ENCODE measurements at regions not wholly inside any gene's neighbourhood (a gene's known extent, or its start where the extent isn't known, plus 50 kb on each side); places are given as distances from the start of the nearest gene placed in this dataset.

DNA sequence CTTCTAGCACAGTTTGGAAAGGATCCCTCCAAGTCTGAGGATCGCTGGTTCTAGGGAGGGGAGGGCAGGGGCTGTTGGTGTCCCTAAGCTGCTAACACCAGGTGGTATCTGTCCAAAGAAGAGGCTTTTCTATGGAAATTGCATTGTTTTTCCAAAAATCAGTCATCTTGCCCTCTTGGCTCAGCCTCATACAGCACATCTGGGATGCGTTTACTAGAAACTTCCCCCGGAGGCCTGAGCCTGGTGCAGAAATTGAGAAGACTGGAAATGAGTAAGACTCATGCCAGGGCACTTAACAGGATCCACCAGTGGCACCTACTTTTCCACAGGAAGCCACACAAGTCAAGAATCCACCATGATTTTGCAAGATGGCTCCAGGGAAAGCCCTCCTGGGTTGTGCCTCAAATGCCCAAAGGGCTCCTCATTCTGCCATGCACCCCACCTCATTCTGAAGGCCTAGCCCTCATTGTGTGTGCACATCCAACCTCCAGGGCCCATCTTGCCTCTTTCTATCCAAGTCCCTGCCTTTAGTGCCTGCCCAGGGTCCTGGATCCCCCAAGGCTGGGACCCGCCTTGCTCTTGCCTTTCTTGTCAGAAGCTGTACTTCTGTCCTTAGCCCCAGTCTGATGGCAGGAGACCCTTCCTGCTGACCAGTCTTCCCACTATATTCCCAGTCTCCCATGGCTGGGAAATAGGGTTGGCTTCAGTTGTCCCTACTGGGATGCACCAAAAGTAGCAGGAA is 97.6 kb downstream of the MRPL14 start:
- peaks cover 0 to 26% (median 5%) of the 10 kb centered on the region in 3 donors for H3K4me1 ChIP-seq
- no peaks in the 10 kb centered on the region for H3K36me3 ChIP-seq
- TF ChIP-seq POLR2A (IDR thresholded peaks at IDR 0.05), result no peak
- TF ChIP-seq, protein P1, sequence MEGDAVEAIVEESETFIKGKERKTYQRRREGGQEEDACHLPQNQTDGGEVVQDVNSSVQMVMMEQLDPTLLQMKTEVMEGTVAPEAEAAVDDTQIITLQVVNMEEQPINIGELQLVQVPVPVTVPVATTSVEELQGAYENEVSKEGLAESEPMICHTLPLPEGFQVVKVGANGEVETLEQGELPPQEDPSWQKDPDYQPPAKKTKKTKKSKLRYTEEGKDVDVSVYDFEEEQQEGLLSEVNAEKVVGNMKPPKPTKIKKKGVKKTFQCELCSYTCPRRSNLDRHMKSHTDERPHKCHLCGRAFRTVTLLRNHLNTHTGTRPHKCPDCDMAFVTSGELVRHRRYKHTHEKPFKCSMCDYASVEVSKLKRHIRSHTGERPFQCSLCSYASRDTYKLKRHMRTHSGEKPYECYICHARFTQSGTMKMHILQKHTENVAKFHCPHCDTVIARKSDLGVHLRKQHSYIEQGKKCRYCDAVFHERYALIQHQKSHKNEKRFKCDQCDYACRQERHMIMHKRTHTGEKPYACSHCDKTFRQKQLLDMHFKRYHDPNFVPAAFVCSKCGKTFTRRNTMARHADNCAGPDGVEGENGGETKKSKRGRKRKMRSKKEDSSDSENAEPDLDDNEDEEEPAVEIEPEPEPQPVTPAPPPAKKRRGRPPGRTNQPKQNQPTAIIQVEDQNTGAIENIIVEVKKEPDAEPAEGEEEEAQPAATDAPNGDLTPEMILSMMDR (IDR thresholded peaks at IDR 0.05), result no peak
- 35 to 47% methylated on average over 3 to 4 of the region's 4 CpGs for WGBS, 2 donors
- H3K27ac ChIP-seq, result no peak overlapping the region
- peaks cover 0 to 10% (median 0%) of the 10 kb centered on the region in 4 donors for H3K27me3 ChIP-seq
- intact Hi-C loops (cut with DNase I), result no loop called here
- DNase-seq, result no peak
- H3K4me3 ChIP-seq, result no peak overlapping the region
- no peaks in the 10 kb centered on the region for H3K9me3 ChIP-seq

DNA sequence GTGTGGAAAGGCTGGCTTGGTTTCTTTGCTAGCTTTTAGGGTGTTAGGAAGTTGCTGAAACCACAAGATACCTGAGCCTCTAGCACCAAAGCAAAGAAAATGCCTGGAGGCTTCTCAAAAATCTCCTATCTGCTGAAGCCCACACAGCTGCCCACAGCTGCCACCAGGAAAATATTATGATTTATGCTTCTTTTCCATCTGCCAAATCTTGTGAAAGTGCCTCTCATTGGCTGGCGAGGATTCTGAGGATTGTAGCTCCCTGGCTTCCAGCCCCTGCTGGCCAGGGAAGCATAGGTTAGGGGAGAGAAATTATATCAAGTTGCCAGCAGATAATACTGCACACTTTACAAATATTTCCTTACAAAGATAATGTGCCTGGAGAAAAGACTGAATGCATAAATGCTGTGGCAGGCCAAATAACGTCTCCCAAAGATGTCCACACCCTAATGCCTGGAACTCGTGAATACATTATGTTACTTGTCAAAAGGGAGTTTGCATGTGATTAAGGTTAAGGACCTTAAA is 98.4 kb downstream of the MRPL14 start:
- no peak for DNase-seq
- H3K27ac ChIP-seq, result no peak overlapping the region
- no peak overlapping the region for H3K4me3 ChIP-seq
- H3K27me3 ChIP-seq, result peaks cover 0 to 10% (median 0%) of the 10 kb centered on the region in 4 donors
- intact Hi-C loops (cut with DNase I), result no loop called here
- H3K9me3 ChIP-seq, result no peaks in the 10 kb centered on the region
- TF ChIP-seq POLR2A (IDR thresholded peaks at IDR 0.05), result no peak
- TF ChIP-seq, protein P1 (IDR thresholded peaks at IDR 0.05), result peak in 1 of 6 experiments; percentile 30
- 22 to 32% methylated on average over 3 of the region's 3 CpGs for WGBS, 2 donors
- H3K4me1 ChIP-seq, result peaks cover 0 to 26% (median 5%) of the 10 kb centered on the region in 3 donors
- no peaks in the 10 kb centered on the region for H3K36me3 ChIP-seq

- Histone ChIP-seq H3K4me3 (no peak overlapping the region), H3K36me3 (no peaks in the 10 kb centered on the region), H3K27ac (no peak overlapping the region), H3K27me3 (peaks cover 0 to 13% (median 0%) of the 10 kb centered on the region in 4 donors), H3K9me3 (no peaks in the 10 kb centered on the region), H3K4me1 (peaks cover 4 to 46% (median 18%) of the 10 kb centered on the region in 3 donors)
- 44 to 53% methylated on average over 4 of the region's 4 CpGs for WGBS, 2 donors
- intact Hi-C loops (cut with DNase I), result no loop called here
- DNase-seq, result no peak
- TF ChIP-seq POLR2A (IDR thresholded peaks at IDR 0.05), result no peak
- TF ChIP-seq, protein P1 (IDR thresholded peaks at IDR 0.05), result no peak
Observed at GRCh38 chr6:44025226-44025625, 102.0 kb downstream of the MRPL14 start.

DNA sequence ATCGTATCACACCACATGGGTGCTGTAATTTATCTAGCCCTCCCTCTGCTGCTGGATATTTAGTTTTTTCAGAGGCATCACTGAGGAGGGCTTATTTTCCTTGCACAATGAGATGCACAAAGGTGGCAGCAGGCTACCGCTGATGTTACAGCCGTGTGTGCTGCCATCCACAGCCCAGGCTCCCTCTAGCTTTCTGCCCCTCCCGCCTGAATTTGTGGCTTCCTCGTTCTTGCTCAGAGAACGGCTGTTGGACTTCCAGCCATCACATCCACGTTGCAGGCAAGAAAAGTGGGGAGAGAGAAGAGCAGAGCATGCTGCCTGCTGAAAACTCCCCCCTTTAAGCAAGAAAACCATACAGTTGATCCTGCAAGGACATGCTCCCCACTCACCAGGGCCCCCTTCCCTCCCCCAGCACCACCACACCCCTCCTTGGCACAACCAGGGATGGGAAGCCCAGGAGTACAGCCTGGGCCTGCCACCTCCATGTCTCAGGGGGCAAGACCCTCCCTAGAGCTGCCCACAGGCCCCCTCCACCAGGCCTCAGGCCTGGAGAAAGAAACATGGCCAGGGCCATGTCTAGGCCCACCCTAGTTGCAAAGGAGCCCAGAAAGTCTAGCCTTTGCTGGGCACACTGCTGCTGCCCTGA is 102.6 kb downstream of the MRPL14 start:
- 61 to 68% methylated on average over 4 to 7 of the region's 7 CpGs for WGBS, 2 donors
- TF ChIP-seq, protein P1 (IDR thresholded peaks at IDR 0.05), result no peak
- TF ChIP-seq POLR2A (IDR thresholded peaks at IDR 0.05), result no peak
- peaks cover 0 to 8% (median 0%) of the 10 kb centered on the region in 4 donors for H3K27me3 ChIP-seq
- no peak overlapping the region for H3K4me3 ChIP-seq
- no peak for DNase-seq
- H3K36me3 ChIP-seq, result no peaks in the 10 kb centered on the region
- intact Hi-C loops (cut with DNase I), result no loop called here
- H3K4me1 ChIP-seq, result peaks cover 4 to 42% (median 18%) of the 10 kb centered on the region in 3 donors
- no peak overlapping the region for H3K27ac ChIP-seq
- H3K9me3 ChIP-seq, result no peaks in the 10 kb centered on the region

Data from esophagus squamous epithelium (tissue), 5 donors.